Fibroblast of pulmonary artery (primary cell): ENCODE measurements at regions not wholly inside any gene's neighbourhood (a gene's known extent, or its start where the extent isn't known, plus 50 kb on each side); places are given as distances from the start of the nearest gene placed in this dataset.

ENCODE experiments used
- DNase-seq: peaks from one replicate; pipeline ENCODE4 v3.0.0-alpha.2; 2010; ENCODE audit warnings: low read depth
- H3K4me3 ChIP-seq: replicated peaks from 2 replicates; pipeline ENCODE4 v1.5.1; 2011; ENCODE audit warnings: low read depth, mild to moderate bottlenecking, control low read depth, low read length, moderate library complexity
- CTCF ChIP-seq: IDR thresholded peaks from 2 replicates; pipeline ENCODE4 v1.5.1; 2011; ENCODE audit warnings: mild to moderate bottlenecking, control low read depth, low read length, inconsistent platforms; ENCODE audit errors: missing control alignments

DNA sequence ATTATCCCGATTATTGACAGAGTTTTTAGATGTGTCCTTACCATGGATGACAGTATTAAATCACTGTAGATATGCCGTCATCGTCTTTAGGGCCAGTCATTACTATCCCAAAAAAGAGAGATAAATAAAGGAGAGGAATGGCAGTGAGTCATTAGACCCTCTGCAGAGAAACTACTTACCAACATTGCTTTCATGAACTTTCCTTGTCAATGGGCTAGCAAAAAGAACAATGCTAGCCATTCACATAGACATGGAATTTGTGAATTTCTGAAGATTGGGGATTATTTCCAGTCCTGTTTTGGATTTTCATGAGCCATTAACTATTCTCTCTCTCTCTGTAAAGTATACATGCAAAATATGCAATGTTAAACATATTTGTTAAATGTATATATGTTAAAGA is 319.4 kb upstream of the FANCL start:
- DNase-seq = no peak
- no peak for TF ChIP-seq CTCF
- no peak overlapping the region for H3K4me3 ChIP-seq

- no peak for TF ChIP-seq CTCF
- no peak for DNase-seq
- H3K4me3 ChIP-seq = no peak overlapping the region
Measured at GRCh38 chr2:58558881-58559280, 317.8 kb upstream of the FANCL start.

DNA sequence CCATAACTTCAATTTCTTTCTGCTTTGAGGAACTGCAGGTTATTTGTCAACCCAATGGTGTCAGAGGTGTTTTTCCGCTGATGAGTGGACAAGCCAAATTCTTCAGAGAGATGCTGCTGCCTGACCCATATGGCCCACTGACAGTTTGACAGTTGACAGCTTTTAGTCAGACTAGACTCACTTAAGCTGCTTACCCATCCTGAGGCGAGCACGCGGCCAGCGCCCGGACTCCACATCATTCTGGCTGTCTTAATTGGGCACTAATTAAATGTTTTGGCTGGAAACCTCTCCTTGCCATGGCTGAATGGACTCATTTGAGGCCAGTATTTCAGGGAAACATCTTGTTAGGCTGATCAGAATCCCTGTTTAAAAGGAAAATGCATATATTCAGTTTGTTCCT is 316.1 kb upstream of the FANCL start:
- no peak overlapping the region for H3K4me3 ChIP-seq
- DNase-seq = no peak
- no peak for TF ChIP-seq CTCF

- TF ChIP-seq CTCF = peak; percentile 3
- no peak for DNase-seq
- H3K4me3 ChIP-seq = no peak overlapping the region
Measured at GRCh38 chr2:58553937-58554336, 312.8 kb upstream of the FANCL start.

GRCh38 chr2:58553522-58553921 is 312.4 kb upstream of the FANCL start:
- TF ChIP-seq CTCF = no peak
- DNase-seq = no peak

GRCh38 chr2:58545300-58546280 is 304.5 kb upstream of the FANCL start:
- no peak for TF ChIP-seq CTCF
- DNase-seq = no peak
- H3K4me3 ChIP-seq = no peak overlapping the region

More at GRCh38 chr2:58553522-58553921, 312.4 kb upstream of the FANCL start:
- H3K4me3 ChIP-seq = no peak overlapping the region

DNA sequence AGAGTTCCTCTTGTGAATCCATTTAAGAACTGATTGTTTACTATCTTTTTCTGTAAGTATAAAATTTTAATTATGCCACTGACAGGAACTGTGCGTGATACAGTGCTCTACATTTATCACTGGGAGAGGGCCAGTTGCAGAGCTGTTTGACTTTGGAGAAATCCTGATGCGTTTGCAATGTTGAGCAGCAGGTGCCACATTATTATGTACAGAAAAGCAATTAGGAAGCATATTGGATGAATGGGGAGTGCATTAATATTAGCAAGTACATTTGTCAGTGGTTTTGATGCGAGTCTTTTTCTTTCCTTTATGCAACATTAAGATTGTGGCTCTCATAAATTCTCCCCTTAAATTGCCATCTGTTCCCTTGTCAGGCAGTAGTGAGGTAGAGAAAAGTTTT is 302.3 kb upstream of the FANCL start:
- DNase-seq = no peak
- no peak overlapping the region for H3K4me3 ChIP-seq
- no peak for TF ChIP-seq CTCF
